Erythroblast (primary cell): ENCODE measurements at regions not wholly inside any gene's neighbourhood (a gene's known extent, or its start where the extent isn't known, plus 50 kb on each side); places are given as distances from the start of the nearest gene placed in this dataset.

Source experiments
- GATA1 ChIP-seq: IDR thresholded peaks from 2 replicates; pipeline ENCODE4 v1.6.1; 2011; ENCODE audit warnings: low read depth, mild to moderate bottlenecking, control low read depth, low read length, moderate library complexity
- POLR2A ChIP-seq: IDR thresholded peaks from 2 replicates; pipeline ENCODE4 v1.6.1; 2011; ENCODE audit warnings: mild to moderate bottlenecking, low read length

DNA sequence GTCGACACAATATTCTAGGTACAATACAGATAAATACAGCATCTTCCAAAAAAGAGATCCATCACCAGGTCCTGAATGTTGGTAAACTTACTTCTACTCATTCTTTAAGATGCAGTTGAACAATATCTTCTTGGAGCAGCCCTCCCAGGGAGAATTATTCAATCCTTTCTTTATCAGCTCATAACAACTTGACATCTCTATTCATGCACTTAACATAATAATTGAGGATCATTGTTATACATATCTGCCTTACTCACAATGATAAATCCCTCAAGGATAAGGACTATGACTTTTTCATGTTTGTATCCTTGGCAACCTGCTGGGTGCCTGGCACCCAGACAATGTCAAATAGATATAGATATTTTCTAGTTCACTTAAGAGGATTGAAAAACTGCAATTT is 219.5 kb downstream of the POU4F1 start:
- TF ChIP-seq POLR2A = no peak
- no peak for TF ChIP-seq GATA1
